Naive thymus-derived CD4-positive, alpha-beta T cell (primary cell): ENCODE measurements at regions not wholly inside any gene's neighbourhood (a gene's known extent, or its start where the extent isn't known, plus 50 kb on each side); places are given as distances from the start of the nearest gene placed in this dataset.

Source experiments
- ATAC-seq: fragments of 150-1000 bp; cut with Tn5 transposase; 2 replicates; pipeline ENCODE4 v1.10.0; 2021; ENCODE audit warnings: mild to moderate bottlenecking, moderate library complexity
- CTCF ChIA-PET: fragments of 350-600 bp; sonication (Branson Sonifier 250); formaldehyde crosslinking; loops from one replicate; lab custom pipeline; 2021; ENCODE audit warnings: antibody characterized with exemption; lab: Charles Lee
- POLR2A ChIA-PET: fragments of 350-600 bp; sonication (Branson Sonifier 250); formaldehyde crosslinking; loops from one replicate; lab custom pipeline; 2021; ENCODE audit warnings: antibody characterized with exemption, inconsistent platforms; lab: Charles Lee
- DNase-seq, 9 donors: peaks; one replicate each; pipeline versions ENCODE4 v3.0.0 to v3.0.0-alpha.2; 2020 to 2022; ENCODE audit warnings: mixed read lengths in 1 of 9
- H3K27ac ChIP-seq: one replicate; pipeline ENCODE4 v1.7.0; 2013; ENCODE audit warnings: mild to moderate bottlenecking, low read depth, low read length, moderate library complexity
- H3K27me3 ChIP-seq, 2 donors: one replicate each; pipeline ENCODE4 v1.7.0; 2013; ENCODE audit warnings: low read length in 2 of 2, mild to moderate bottlenecking in 2 of 2, moderate library complexity in 2 of 2; ENCODE audit not compliant: control insufficient read depth in 2 of 2, insufficient read depth in 2 of 2
- H3K36me3 ChIP-seq, 3 experiments: 1 replicate in 2 of 3; 2 replicates in 1 of 3; pipeline ENCODE4 v1.7.0; 2013; ENCODE audit warnings: low read length in 3 of 3, mild to moderate bottlenecking in 3 of 3, moderate library complexity in 1 of 3; ENCODE audit not compliant: insufficient read depth in 3 of 3, control insufficient read depth in 2 of 3
- H3K4me1 ChIP-seq, 2 donors: one replicate each; pipeline ENCODE4 v1.7.0; 2013; ENCODE audit warnings: low read length in 2 of 2, mild to moderate bottlenecking in 2 of 2, moderate library complexity in 1 of 2; ENCODE audit not compliant: control insufficient read depth in 2 of 2, insufficient read depth in 2 of 2
- H3K4me3 ChIP-seq: 2 replicates; pipeline ENCODE4 v1.7.0; 2013; ENCODE audit warnings: mild to moderate bottlenecking, low read length
- H3K9me3 ChIP-seq, 3 experiments: 1 replicate in 2 of 3; 2 replicates in 1 of 3; pipeline ENCODE4 v1.7.0; 2013; ENCODE audit warnings: low read length in 3 of 3; ENCODE audit not compliant: control insufficient read depth in 2 of 3
- H3K27ac Mint-ChIP-seq, 9 donors: one replicate each; pipeline ENCODE4 v1.8.0; 2020 to 2022; ENCODE audit warnings: mixed read lengths in 9 of 9, mild to moderate bottlenecking in 8 of 9, moderate library complexity in 5 of 9, inconsistent platforms in 2 of 9
- H3K27me3 Mint-ChIP-seq, 5 donors: one replicate each; pipeline ENCODE4 v1.8.0; 2021 to 2022; ENCODE audit warnings: mixed read lengths in 5 of 5, mild to moderate bottlenecking in 1 of 5
- H3K36me3 Mint-ChIP-seq, 5 donors: one replicate each; pipeline ENCODE4 v1.8.0; 2020 to 2022; ENCODE audit warnings: mixed read lengths in 5 of 5, mild to moderate bottlenecking in 3 of 5, inconsistent platforms in 1 of 5
- H3K4me1 Mint-ChIP-seq, 7 donors: one replicate each; pipeline ENCODE4 v1.8.0; 2020 to 2022; ENCODE audit warnings: mixed read lengths in 7 of 7, mild to moderate bottlenecking in 3 of 7, inconsistent platforms in 1 of 7
- H3K4me3 Mint-ChIP-seq, 10 donors: one replicate each; pipeline ENCODE4 v1.8.0; 2020 to 2022; ENCODE audit warnings: mild to moderate bottlenecking in 10 of 10, mixed read lengths in 10 of 10, moderate library complexity in 6 of 10, inconsistent platforms in 2 of 10
- H3K9me3 Mint-ChIP-seq, 11 donors: one replicate each; pipeline ENCODE4 v1.8.0; 2020 to 2022; ENCODE audit warnings: mixed read lengths in 11 of 11, mild to moderate bottlenecking in 4 of 11, inconsistent platforms in 1 of 11, moderate library complexity in 1 of 11
- intact Hi-C, 2 donors: fragments of 100-400 bp; cut with micrococcal nuclease; formaldehyde crosslinking; loops; one replicate each; pipeline ENCODE4 v1.15.1; 2023

DNA sequence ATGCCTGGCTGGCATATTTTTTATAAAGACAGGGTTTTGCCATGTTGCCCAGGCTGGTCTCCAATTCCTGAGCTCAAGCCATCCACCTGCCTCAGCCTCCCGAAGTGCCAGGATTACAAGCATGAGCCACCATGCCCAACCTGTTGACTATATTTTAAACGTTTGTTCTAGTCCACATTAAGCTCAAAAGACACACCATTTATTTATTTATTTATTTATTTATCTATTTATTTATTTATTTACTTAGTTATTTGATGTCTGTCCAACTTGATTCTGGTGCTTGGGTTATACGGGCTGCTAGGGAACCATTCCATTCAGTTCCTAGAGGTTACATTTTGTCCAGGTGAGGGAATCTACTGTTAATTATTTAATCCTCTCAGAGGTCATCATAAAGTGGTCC lies 98.1 kb upstream of the ADGRL4 start:
- CTCF ChIA-PET, result no interaction called here
- no peak overlapping the region for H3K27ac Mint-ChIP-seq
- no peaks in the 10 kb centered on the region for H3K27me3 ChIP-seq
- no peak for ATAC-seq
- intact Hi-C loops, result no loop called here
- peaks cover 0 to 12% (median 3%) of the 10 kb centered on the region in 11 donors for H3K9me3 Mint-ChIP-seq
- H3K27me3 Mint-ChIP-seq, result no peaks in the 10 kb centered on the region
- H3K4me1 Mint-ChIP-seq, result no peaks in the 10 kb centered on the region
- no peak overlapping the region for H3K4me3 ChIP-seq
- no peaks in the 10 kb centered on the region for H3K4me1 ChIP-seq
- no peak overlapping the region for H3K4me3 Mint-ChIP-seq
- H3K36me3 ChIP-seq, result no peaks in the 10 kb centered on the region
- no peak for DNase-seq
- H3K9me3 ChIP-seq, result no peaks in the 10 kb centered on the region
- POLR2A ChIA-PET, result no interaction called here
- no peaks in the 10 kb centered on the region for H3K36me3 Mint-ChIP-seq
- no peak overlapping the region for H3K27ac ChIP-seq

GRCh38 chr1:79100385-79100784 lies 93.9 kb upstream of the ADGRL4 start:
- POLR2A ChIA-PET, result no interaction called here
- no peaks in the 10 kb centered on the region for H3K4me1 ChIP-seq
- CTCF ChIA-PET, result no interaction called here
- ATAC-seq, result no peak
- no peaks in the 10 kb centered on the region for H3K4me1 Mint-ChIP-seq
- H3K27ac ChIP-seq, result no peak overlapping the region
- peaks cover 0 to 20% (median 2%) of the 10 kb centered on the region in 11 donors for H3K9me3 Mint-ChIP-seq
- H3K27me3 ChIP-seq, result no peaks in the 10 kb centered on the region
- H3K36me3 Mint-ChIP-seq, result no peaks in the 10 kb centered on the region
- H3K27me3 Mint-ChIP-seq, result no peaks in the 10 kb centered on the region
- no peak overlapping the region for H3K4me3 ChIP-seq
- no peaks in the 10 kb centered on the region for H3K9me3 ChIP-seq
- no peak overlapping the region for H3K4me3 Mint-ChIP-seq
- no peak overlapping the region for H3K27ac Mint-ChIP-seq
- no peaks in the 10 kb centered on the region for H3K36me3 ChIP-seq
- no peak for DNase-seq
- intact Hi-C loops, result no loop called here

GRCh38 chr1:79090985-79091384 lies 84.5 kb upstream of the ADGRL4 start:
- Mint-ChIP-seq H3K27ac (no peak overlapping the region), H3K36me3 (no peaks in the 10 kb centered on the region), H3K27me3 (no peaks in the 10 kb centered on the region), H3K9me3 (peaks cover 0 to 5% (median 0%) of the 10 kb centered on the region in 11 donors), H3K4me1 (no peaks in the 10 kb centered on the region), H3K4me3 (no peak overlapping the region)
- intact Hi-C loops, result no loop called here
- no peak for DNase-seq
- CTCF ChIA-PET, result no interaction called here
- H3K27me3 ChIP-seq, result no peaks in the 10 kb centered on the region
- no peaks in the 10 kb centered on the region for H3K36me3 ChIP-seq
- POLR2A ChIA-PET, result no interaction called here
- no peak for ATAC-seq
- no peak overlapping the region for H3K27ac ChIP-seq
- H3K9me3 ChIP-seq, result no peaks in the 10 kb centered on the region
- no peak overlapping the region for H3K4me3 ChIP-seq
- no peaks in the 10 kb centered on the region for H3K4me1 ChIP-seq

DNA sequence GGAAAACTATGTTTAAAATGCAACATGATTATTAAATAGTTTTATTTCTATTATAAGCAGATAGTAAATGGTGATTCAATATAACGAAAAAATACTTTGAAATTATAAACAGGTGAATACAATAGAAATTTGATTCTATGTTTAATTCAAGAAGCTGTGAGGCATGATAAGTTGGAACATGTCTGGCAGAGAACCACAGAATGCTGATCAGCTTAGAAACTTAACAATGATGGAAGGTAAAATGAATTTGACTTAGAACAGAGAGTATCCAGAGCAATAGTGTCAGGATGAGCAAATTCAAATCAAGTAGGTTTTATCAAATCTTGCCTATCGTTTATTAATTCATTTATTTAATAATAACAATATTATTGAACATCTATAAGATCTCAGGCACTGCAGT lies 83.4 kb upstream of the ADGRL4 start:
- H3K36me3 ChIP-seq, result no peaks in the 10 kb centered on the region
- intact Hi-C loops, result no loop called here
- no peak overlapping the region for H3K27ac ChIP-seq
- ChIA-PET CTCF (no interaction called here), POLR2A (no interaction called here)
- no peaks in the 10 kb centered on the region for H3K27me3 Mint-ChIP-seq
- H3K4me3 ChIP-seq, result no peak overlapping the region
- no peaks in the 10 kb centered on the region for H3K36me3 Mint-ChIP-seq
- no peak overlapping the region for H3K27ac Mint-ChIP-seq
- no peak for DNase-seq
- no peak overlapping the region for H3K4me3 Mint-ChIP-seq
- no peaks in the 10 kb centered on the region for H3K9me3 ChIP-seq
- no peaks in the 10 kb centered on the region for H3K4me1 Mint-ChIP-seq
- H3K4me1 ChIP-seq, result no peaks in the 10 kb centered on the region
- no peak for ATAC-seq
- H3K9me3 Mint-ChIP-seq, result peaks cover 0 to 5% (median 0%) of the 10 kb centered on the region in 11 donors
- no peaks in the 10 kb centered on the region for H3K27me3 ChIP-seq

- H3K4me3 ChIP-seq, result no peak overlapping the region
- no peaks in the 10 kb centered on the region for H3K9me3 ChIP-seq
- Mint-ChIP-seq H3K27ac (no peak overlapping the region), H3K36me3 (no peaks in the 10 kb centered on the region), H3K4me3 (no peak overlapping the region), H3K27me3 (no peaks in the 10 kb centered on the region), H3K4me1 (no peaks in the 10 kb centered on the region), H3K9me3 (peaks cover 0 to 1% (median 0%) of the 10 kb centered on the region in 11 donors)
- DNase-seq, result no peak
- CTCF ChIA-PET, result no interaction called here
- POLR2A ChIA-PET, result no interaction called here
- intact Hi-C loops, result no loop called here
- ATAC-seq, result no peak
- H3K27me3 ChIP-seq, result no peaks in the 10 kb centered on the region
- H3K27ac ChIP-seq, result no peak overlapping the region
- H3K36me3 ChIP-seq, result no peaks in the 10 kb centered on the region
- H3K4me1 ChIP-seq, result no peaks in the 10 kb centered on the region
Observed at GRCh38 chr1:79082233-79082632, 75.7 kb upstream of the ADGRL4 start.

GRCh38 chr1:79079770-79080169 lies 73.2 kb upstream of the ADGRL4 start:
- H3K4me3 ChIP-seq, result no peak overlapping the region
- no peak for DNase-seq

GRCh38 chr1:79074975-79075374 lies 68.4 kb upstream of the ADGRL4 start:
- no peak overlapping the region for H3K27ac Mint-ChIP-seq
- CTCF ChIA-PET, result no interaction called here

More at GRCh38 chr1:79079770-79080169, 73.2 kb upstream of the ADGRL4 start:
- H3K27ac ChIP-seq, result no peak overlapping the region
- H3K27ac Mint-ChIP-seq, result no peak overlapping the region
- H3K27me3 ChIP-seq, result no peaks in the 10 kb centered on the region
- no peaks in the 10 kb centered on the region for H3K4me1 ChIP-seq
- no peaks in the 10 kb centered on the region for H3K9me3 ChIP-seq
- no peaks in the 10 kb centered on the region for H3K36me3 Mint-ChIP-seq
- POLR2A ChIA-PET, result no interaction called here
- H3K4me1 Mint-ChIP-seq, result no peaks in the 10 kb centered on the region
- H3K9me3 Mint-ChIP-seq, result peaks cover 0 to 1% (median 0%) of the 10 kb centered on the region in 11 donors
- intact Hi-C loops, result no loop called here
- no peaks in the 10 kb centered on the region for H3K36me3 ChIP-seq
- ATAC-seq, result no peak
- no peaks in the 10 kb centered on the region for H3K27me3 Mint-ChIP-seq
- no peak overlapping the region for H3K4me3 Mint-ChIP-seq
- CTCF ChIA-PET, result no interaction called here

More at GRCh38 chr1:79074975-79075374, 68.4 kb upstream of the ADGRL4 start:
- H3K4me1 ChIP-seq, result no peaks in the 10 kb centered on the region
- POLR2A ChIA-PET, result no interaction called here
- ATAC-seq (no peak), DNase-seq (no peak)
- no peaks in the 10 kb centered on the region for H3K27me3 Mint-ChIP-seq
- no peaks in the 10 kb centered on the region for H3K36me3 Mint-ChIP-seq
- no peaks in the 10 kb centered on the region for H3K27me3 ChIP-seq
- H3K9me3 ChIP-seq, result no peaks in the 10 kb centered on the region
- peaks cover 0 to 8% (median 0%) of the 10 kb centered on the region in 11 donors for H3K9me3 Mint-ChIP-seq
- H3K4me3 Mint-ChIP-seq, result no peak overlapping the region
- H3K4me1 Mint-ChIP-seq, result no peaks in the 10 kb centered on the region
- no peak overlapping the region for H3K4me3 ChIP-seq
- intact Hi-C loops, result no loop called here
- no peaks in the 10 kb centered on the region for H3K36me3 ChIP-seq
- no peak overlapping the region for H3K27ac ChIP-seq
